ENCODE measurements at regions not wholly inside any gene's neighbourhood (a gene's known extent, or its start where the extent isn't known, plus 50 kb on each side); places are given as distances from the start of the nearest gene placed in this dataset.

DNA sequence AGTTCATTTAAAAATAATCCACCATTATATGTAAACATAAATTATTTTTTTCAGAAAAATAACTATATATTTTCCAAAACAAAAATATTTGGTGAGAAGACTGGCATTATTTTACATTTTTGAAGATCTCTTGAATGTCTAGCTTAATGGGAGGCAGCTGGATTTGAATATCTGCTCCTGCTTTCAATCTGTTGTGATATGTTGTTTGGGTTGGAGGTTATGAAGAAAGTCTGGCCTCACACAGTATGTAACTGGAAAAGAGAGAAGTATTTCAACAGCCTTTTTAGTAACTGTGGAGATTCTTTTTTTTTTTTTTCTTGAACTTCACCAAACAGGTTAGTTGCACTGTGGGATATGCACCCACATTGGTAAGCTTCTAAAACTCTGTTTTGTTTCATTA lies 84.7 kb upstream of the SLIT3 start:
- TF ChIP-seq, protein P1, sequence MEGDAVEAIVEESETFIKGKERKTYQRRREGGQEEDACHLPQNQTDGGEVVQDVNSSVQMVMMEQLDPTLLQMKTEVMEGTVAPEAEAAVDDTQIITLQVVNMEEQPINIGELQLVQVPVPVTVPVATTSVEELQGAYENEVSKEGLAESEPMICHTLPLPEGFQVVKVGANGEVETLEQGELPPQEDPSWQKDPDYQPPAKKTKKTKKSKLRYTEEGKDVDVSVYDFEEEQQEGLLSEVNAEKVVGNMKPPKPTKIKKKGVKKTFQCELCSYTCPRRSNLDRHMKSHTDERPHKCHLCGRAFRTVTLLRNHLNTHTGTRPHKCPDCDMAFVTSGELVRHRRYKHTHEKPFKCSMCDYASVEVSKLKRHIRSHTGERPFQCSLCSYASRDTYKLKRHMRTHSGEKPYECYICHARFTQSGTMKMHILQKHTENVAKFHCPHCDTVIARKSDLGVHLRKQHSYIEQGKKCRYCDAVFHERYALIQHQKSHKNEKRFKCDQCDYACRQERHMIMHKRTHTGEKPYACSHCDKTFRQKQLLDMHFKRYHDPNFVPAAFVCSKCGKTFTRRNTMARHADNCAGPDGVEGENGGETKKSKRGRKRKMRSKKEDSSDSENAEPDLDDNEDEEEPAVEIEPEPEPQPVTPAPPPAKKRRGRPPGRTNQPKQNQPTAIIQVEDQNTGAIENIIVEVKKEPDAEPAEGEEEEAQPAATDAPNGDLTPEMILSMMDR (IDR thresholded peaks at IDR 0.05), result no peak
- TF ChIP-seq POLR2A (IDR thresholded peaks at IDR 0.05) (no peak), POLR2AphosphoS5 (IDR thresholded peaks at IDR 0.05) (no peak)
